ENCODE measurements at regions not wholly inside any gene's neighbourhood (a gene's known extent, or its start where the extent isn't known, plus 50 kb on each side); places are given as distances from the start of the nearest gene placed in this dataset.
A peak's percentile ranks its signal among the peaks of the same experiment; 100 is the strongest.

DNA sequence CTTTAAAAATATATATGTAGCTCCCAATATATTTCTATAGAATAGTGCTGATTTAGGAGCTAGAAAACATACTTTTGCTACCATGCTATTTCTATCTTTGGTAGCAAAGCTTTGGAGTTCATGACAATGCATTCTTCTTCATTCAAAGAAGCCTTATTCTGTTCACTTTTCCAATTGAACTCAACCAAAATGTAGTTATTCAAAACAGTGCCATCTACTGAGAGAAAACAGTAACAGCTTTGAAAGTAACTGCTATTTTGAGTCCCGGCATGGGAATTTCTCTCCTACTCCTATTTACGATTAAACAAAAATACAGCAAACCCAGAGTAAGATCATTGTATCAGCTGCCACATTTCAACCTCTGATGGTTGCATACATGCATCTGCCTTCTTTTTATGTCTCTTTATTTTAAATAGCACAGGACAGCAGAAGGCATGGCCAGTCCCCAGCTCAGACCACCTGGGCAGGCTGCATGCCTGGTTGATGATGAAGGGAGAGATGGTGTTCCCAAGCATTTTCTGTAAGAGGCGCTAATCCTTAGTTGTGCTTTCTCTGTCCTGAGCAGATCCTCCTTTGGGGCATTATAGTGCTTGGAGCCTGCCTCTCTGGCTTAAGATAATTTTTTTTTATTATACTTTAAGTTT is 69.7 kb upstream of the SULT1C3 start:
- TF ChIP-seq EP300 (IDR thresholded peaks at IDR 0.05; ENCODE audit: borderline replicate concordance): no peak
- TF ChIP-seq TEAD4 (IDR thresholded peaks at IDR 0.05): no peak
- TF ChIP-seq, protein P1, sequence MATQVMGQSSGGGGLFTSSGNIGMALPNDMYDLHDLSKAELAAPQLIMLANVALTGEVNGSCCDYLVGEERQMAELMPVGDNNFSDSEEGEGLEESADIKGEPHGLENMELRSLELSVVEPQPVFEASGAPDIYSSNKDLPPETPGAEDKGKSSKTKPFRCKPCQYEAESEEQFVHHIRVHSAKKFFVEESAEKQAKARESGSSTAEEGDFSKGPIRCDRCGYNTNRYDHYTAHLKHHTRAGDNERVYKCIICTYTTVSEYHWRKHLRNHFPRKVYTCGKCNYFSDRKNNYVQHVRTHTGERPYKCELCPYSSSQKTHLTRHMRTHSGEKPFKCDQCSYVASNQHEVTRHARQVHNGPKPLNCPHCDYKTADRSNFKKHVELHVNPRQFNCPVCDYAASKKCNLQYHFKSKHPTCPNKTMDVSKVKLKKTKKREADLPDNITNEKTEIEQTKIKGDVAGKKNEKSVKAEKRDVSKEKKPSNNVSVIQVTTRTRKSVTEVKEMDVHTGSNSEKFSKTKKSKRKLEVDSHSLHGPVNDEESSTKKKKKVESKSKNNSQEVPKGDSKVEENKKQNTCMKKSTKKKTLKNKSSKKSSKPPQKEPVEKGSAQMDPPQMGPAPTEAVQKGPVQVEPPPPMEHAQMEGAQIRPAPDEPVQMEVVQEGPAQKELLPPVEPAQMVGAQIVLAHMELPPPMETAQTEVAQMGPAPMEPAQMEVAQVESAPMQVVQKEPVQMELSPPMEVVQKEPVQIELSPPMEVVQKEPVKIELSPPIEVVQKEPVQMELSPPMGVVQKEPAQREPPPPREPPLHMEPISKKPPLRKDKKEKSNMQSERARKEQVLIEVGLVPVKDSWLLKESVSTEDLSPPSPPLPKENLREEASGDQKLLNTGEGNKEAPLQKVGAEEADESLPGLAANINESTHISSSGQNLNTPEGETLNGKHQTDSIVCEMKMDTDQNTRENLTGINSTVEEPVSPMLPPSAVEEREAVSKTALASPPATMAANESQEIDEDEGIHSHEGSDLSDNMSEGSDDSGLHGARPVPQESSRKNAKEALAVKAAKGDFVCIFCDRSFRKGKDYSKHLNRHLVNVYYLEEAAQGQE (IDR thresholded peaks at IDR 0.05; ENCODE audit: low read depth): no peak
- TF ChIP-seq NFIC (IDR thresholded peaks at IDR 0.05): no peak
- TF ChIP-seq, protein P2, sequence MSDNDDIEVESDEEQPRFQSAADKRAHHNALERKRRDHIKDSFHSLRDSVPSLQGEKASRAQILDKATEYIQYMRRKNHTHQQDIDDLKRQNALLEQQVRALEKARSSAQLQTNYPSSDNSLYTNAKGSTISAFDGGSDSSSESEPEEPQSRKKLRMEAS (IDR thresholded peaks at IDR 0.05): no peak
- no peak for TF ChIP-seq FOXM1 (IDR thresholded peaks at IDR 0.05; ENCODE audit: borderline replicate concordance, low read depth)
- TF ChIP-seq, protein P3, sequence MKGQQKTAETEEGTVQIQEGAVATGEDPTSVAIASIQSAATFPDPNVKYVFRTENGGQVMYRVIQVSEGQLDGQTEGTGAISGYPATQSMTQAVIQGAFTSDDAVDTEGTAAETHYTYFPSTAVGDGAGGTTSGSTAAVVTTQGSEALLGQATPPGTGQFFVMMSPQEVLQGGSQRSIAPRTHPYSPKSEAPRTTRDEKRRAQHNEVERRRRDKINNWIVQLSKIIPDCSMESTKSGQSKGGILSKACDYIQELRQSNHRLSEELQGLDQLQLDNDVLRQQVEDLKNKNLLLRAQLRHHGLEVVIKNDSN (IDR thresholded peaks at IDR 0.05): no peak
- TF ChIP-seq CEBPB (IDR thresholded peaks at IDR 0.05): no peak
- no peak; the same call in 1 of the 2 replicates for TF ChIP-seq RAD21 (IDR thresholded peaks at IDR 0.05; ENCODE audit: low read depth)
- TF ChIP-seq EGR1 (IDR thresholded peaks at IDR 0.05): no peak
- no peak for TF ChIP-seq TCF12 (IDR thresholded peaks at IDR 0.05; ENCODE audit: low read depth)
- no peak for TF ChIP-seq CREB1 (IDR thresholded peaks at IDR 0.05; ENCODE audit: low read depth)
- TF ChIP-seq YY1 (IDR thresholded peaks at IDR 0.05; ENCODE audit: low read depth): no peak
- no peak for TF ChIP-seq ZBTB7A (IDR thresholded peaks at IDR 0.05; ENCODE audit: low read depth)
- TF ChIP-seq TAF1 (IDR thresholded peaks at IDR 0.05; ENCODE audit: low read depth): no peak

DNA sequence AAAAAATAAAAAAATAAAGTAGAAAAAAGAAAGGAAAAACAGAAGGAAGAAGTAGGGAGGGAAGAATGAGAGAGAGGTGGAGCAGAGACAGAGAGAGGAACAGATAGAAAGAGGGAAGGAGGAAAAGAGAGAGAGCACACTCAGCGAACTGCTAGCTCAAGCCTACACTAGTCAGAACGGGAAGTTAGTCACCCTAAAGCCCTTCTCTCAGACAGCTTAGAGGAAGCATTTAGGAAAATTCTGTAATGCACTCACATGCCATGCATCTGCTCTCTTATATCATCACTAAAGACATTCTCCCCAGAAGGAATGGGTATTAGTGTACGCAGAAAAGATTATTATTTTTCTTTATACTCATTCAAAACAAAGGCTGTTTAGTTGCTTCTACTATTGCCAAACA is 68.1 kb upstream of the SULT1C3 start:
- TF ChIP-seq TEAD4 (IDR thresholded peaks at IDR 0.05) (no peak), NFIC (IDR thresholded peaks at IDR 0.05) (no peak), FOXM1 (IDR thresholded peaks at IDR 0.05; ENCODE audit: borderline replicate concordance, low read depth) (no peak), CEBPB (IDR thresholded peaks at IDR 0.05) (no peak), CREB1 (IDR thresholded peaks at IDR 0.05; ENCODE audit: low read depth) (no peak), EGR1 (IDR thresholded peaks at IDR 0.05) (no peak)

DNA sequence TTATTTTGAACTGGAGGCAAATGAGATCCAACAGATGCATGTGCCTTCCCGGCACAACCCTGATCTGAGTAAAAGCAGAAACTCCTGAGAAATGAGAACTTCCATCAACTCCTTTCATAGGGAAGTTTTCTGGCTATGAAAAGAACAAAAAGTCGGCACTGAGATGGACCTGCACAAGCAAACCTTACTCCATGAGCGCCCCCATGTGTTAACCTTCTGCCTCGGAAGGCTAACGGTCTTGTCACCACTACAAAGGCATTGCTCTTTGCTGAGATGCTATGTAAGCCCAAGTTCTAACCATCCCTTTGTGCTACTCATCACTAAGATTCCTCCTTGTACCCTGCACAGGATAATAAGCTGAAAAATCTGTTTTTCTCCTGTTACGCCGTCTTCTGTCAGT is 57.3 kb upstream of the SULT1C3 start:
- peak; percentile 67 for TF ChIP-seq RAD21 (IDR thresholded peaks at IDR 0.05; ENCODE audit: low read depth)
- TF ChIP-seq TCF12 (IDR thresholded peaks at IDR 0.05; ENCODE audit: low read depth): no peak

DNA sequence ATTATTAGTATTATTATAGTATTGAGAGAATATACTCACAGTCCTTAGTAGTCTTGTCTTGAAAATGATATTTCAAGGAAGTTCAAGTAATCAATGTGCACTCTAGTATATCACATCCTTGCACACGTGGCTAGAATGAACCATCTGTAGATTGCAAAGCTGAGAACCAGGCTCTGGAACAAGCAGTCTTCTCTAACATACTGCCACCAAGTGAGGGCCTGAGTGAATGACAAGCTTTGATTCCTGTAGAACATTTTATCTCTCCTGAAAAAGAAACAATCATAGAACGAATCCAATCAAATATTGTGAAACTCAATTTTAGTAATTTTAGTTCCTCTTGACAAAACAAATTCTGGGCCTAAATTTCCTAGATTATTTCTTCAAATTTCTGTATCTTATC is 55.3 kb upstream of the SULT1C3 start:
- no peak for TF ChIP-seq EP300 (IDR thresholded peaks at IDR 0.05; ENCODE audit: borderline replicate concordance)
- peak; percentile 47; the same call in 1 of the 2 replicates for TF ChIP-seq RAD21 (IDR thresholded peaks at IDR 0.05; ENCODE audit: low read depth)

DNA sequence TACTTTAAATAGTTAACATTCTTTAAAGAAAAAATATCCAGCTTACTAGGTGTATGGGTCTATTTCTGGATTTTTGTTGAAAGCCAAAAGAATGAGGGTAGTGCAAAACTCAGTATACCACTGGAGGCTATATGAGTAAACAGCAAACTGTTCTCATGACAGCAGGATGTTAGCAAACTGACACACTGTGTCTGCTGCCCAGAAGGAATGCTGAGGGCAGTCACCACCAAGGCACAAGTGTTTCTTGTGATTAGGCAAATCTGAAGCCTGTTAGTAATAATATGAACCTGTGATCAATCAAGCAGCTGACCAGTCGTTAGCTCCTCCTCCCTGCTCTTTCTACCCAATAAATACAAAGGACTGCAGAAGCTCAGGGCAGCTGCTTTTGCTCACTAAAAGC is 50.5 kb upstream of the SULT1C3 start:
- TF ChIP-seq, protein P1 (IDR thresholded peaks at IDR 0.05; ENCODE audit: low read depth): no peak
- TF ChIP-seq CREB1 (IDR thresholded peaks at IDR 0.05; ENCODE audit: low read depth): no peak
- TF ChIP-seq NFIC (IDR thresholded peaks at IDR 0.05): no peak
- TF ChIP-seq ZBTB7A (IDR thresholded peaks at IDR 0.05; ENCODE audit: low read depth): no peak
- TF ChIP-seq TAF1 (IDR thresholded peaks at IDR 0.05; ENCODE audit: low read depth): no peak
- TF ChIP-seq YY1 (IDR thresholded peaks at IDR 0.05; ENCODE audit: low read depth): no peak
- TF ChIP-seq EP300 (IDR thresholded peaks at IDR 0.05; ENCODE audit: borderline replicate concordance): no peak
- TF ChIP-seq, protein P2 (IDR thresholded peaks at IDR 0.05): no peak

Measured in Ishikawa (cell line).